ENCODE measurements at regions not wholly inside any gene's neighbourhood (a gene's known extent, or its start where the extent isn't known, plus 50 kb on each side); places are given as distances from the start of the nearest gene placed in this dataset.

- TF ChIP-seq SIRT6 (IDR thresholded peaks at IDR 0.05; ENCODE audit: low read length) (no peak), CREB1 (IDR thresholded peaks at IDR 0.05) (no peak), CHD1 (IDR thresholded peaks at IDR 0.05; ENCODE audit: low read depth, low read length) (no peak), RAD21 (IDR thresholded peaks at IDR 0.05 in 1 of 2, conservative IDR thresholded peaks at IDR 0.05 in 1 of 2; ENCODE audit: low read depth in 2 of 2, low read length in 2 of 2) (no peak)
- TF ChIP-seq, protein P1, sequence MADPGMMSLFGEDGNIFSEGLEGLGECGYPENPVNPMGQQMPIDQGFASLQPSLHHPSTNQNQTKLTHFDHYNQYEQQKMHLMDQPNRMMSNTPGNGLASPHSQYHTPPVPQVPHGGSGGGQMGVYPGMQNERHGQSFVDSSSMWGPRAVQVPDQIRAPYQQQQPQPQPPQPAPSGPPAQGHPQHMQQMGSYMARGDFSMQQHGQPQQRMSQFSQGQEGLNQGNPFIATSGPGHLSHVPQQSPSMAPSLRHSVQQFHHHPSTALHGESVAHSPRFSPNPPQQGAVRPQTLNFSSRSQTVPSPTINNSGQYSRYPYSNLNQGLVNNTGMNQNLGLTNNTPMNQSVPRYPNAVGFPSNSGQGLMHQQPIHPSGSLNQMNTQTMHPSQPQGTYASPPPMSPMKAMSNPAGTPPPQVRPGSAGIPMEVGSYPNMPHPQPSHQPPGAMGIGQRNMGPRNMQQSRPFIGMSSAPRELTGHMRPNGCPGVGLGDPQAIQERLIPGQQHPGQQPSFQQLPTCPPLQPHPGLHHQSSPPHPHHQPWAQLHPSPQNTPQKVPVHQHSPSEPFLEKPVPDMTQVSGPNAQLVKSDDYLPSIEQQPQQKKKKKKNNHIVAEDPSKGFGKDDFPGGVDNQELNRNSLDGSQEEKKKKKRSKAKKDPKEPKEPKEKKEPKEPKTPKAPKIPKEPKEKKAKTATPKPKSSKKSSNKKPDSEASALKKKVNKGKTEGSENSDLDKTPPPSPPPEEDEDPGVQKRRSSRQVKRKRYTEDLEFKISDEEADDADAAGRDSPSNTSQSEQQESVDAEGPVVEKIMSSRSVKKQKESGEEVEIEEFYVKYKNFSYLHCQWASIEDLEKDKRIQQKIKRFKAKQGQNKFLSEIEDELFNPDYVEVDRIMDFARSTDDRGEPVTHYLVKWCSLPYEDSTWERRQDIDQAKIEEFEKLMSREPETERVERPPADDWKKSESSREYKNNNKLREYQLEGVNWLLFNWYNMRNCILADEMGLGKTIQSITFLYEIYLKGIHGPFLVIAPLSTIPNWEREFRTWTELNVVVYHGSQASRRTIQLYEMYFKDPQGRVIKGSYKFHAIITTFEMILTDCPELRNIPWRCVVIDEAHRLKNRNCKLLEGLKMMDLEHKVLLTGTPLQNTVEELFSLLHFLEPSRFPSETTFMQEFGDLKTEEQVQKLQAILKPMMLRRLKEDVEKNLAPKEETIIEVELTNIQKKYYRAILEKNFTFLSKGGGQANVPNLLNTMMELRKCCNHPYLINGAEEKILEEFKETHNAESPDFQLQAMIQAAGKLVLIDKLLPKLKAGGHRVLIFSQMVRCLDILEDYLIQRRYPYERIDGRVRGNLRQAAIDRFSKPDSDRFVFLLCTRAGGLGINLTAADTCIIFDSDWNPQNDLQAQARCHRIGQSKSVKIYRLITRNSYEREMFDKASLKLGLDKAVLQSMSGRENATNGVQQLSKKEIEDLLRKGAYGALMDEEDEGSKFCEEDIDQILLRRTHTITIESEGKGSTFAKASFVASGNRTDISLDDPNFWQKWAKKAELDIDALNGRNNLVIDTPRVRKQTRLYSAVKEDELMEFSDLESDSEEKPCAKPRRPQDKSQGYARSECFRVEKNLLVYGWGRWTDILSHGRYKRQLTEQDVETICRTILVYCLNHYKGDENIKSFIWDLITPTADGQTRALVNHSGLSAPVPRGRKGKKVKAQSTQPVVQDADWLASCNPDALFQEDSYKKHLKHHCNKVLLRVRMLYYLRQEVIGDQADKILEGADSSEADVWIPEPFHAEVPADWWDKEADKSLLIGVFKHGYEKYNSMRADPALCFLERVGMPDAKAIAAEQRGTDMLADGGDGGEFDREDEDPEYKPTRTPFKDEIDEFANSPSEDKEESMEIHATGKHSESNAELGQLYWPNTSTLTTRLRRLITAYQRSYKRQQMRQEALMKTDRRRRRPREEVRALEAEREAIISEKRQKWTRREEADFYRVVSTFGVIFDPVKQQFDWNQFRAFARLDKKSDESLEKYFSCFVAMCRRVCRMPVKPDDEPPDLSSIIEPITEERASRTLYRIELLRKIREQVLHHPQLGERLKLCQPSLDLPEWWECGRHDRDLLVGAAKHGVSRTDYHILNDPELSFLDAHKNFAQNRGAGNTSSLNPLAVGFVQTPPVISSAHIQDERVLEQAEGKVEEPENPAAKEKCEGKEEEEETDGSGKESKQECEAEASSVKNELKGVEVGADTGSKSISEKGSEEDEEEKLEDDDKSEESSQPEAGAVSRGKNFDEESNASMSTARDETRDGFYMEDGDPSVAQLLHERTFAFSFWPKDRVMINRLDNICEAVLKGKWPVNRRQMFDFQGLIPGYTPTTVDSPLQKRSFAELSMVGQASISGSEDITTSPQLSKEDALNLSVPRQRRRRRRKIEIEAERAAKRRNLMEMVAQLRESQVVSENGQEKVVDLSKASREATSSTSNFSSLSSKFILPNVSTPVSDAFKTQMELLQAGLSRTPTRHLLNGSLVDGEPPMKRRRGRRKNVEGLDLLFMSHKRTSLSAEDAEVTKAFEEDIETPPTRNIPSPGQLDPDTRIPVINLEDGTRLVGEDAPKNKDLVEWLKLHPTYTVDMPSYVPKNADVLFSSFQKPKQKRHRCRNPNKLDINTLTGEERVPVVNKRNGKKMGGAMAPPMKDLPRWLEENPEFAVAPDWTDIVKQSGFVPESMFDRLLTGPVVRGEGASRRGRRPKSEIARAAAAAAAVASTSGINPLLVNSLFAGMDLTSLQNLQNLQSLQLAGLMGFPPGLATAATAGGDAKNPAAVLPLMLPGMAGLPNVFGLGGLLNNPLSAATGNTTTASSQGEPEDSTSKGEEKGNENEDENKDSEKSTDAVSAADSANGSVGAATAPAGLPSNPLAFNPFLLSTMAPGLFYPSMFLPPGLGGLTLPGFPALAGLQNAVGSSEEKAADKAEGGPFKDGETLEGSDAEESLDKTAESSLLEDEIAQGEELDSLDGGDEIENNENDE (IDR thresholded peaks at IDR 0.05; ENCODE audit: insufficient replicate concordance, low read length), result no peak
These were observed 53.5 kb downstream of the TEX51 start (continued) for GRCh38 chr2:126952216-126952615.

Measured in H1 (cell line).